A673 (cell line): ENCODE measurements at regions not wholly inside any gene's neighbourhood (a gene's known extent, or its start where the extent isn't known, plus 50 kb on each side); places are given as distances from the start of the nearest gene placed in this dataset.

Experiments
- EZH2 ChIP-seq: fragments of 200-600 bp; sonication (generic); IDR thresholded peaks from 2 replicates; pipeline ENCODE4 v1.6.1; 2017; ENCODE audit warnings: borderline replicate concordance, low read depth, mild to moderate bottlenecking, mixed read lengths, antibody characterized with exemption, low read length; ENCODE audit not compliant: poor library complexity, severe bottlenecking
- TF ChIP-seq, protein P1 (sequence below): fragments of 300-800, 200-600 bp; sonication (generic); conservative IDR thresholded peaks from 2 replicates; pipeline ENCODE4 v1.5.1; 2017; ENCODE audit warnings: low read depth, mild to moderate bottlenecking, antibody characterized with exemption, low read length, moderate library complexity, mixed read lengths

DNA sequence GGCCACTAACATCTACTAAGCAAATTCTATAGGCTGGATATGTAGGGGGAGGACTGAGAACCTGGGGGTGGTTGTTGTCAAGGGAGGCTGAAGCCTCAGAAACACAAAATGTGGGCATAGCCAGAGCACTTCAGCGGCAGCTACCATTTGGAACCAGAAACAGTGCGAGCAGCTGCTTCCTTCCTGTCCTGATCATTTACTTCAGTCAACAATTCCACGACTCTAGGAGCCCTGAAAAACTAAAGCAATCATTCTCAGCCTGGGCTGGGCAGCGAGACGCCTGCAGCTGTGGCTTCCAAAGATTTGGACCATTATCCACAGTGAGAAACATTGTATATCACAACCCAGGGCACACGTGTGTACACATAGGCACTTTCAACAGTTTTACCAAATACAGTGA, 93.9 kb upstream of the WSCD1 start:
- no peak for TF ChIP-seq EZH2
- TF ChIP-seq, protein P1, sequence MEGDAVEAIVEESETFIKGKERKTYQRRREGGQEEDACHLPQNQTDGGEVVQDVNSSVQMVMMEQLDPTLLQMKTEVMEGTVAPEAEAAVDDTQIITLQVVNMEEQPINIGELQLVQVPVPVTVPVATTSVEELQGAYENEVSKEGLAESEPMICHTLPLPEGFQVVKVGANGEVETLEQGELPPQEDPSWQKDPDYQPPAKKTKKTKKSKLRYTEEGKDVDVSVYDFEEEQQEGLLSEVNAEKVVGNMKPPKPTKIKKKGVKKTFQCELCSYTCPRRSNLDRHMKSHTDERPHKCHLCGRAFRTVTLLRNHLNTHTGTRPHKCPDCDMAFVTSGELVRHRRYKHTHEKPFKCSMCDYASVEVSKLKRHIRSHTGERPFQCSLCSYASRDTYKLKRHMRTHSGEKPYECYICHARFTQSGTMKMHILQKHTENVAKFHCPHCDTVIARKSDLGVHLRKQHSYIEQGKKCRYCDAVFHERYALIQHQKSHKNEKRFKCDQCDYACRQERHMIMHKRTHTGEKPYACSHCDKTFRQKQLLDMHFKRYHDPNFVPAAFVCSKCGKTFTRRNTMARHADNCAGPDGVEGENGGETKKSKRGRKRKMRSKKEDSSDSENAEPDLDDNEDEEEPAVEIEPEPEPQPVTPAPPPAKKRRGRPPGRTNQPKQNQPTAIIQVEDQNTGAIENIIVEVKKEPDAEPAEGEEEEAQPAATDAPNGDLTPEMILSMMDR: no peak
